NCI-H2081 treated with DMSO at 0.1 percent for 48 hours (cell line): ENCODE measurements at regions not wholly inside any gene's neighbourhood (a gene's known extent, or its start where the extent isn't known, plus 50 kb on each side); places are given as distances from the start of the nearest gene placed in this dataset.

Source experiments
- DNase-seq: peaks from one replicate; lab custom pipeline; 2025; lab: John Stamatoyannopoulos, UW

DNA sequence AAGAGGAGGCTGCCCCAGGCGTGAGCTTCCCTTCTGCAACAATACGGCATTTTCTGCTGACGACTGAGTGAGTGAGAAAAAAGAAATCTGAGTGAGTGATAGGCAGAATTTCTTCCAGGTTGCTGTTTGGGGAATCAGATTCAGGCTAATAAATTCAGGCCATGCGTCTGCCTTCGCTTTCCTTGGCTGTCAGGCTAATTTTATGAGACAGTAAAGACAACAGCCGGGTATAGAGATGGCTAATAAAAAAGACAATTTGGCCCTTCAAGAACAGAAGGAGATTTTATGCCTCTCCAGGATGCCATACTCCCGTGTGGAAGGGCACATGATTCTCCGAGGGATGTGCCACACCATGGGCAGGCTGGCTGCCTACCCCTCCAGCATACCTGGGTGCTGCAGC is 145.9 kb upstream of the UBL3 start:
- no peak for DNase-seq

DNA sequence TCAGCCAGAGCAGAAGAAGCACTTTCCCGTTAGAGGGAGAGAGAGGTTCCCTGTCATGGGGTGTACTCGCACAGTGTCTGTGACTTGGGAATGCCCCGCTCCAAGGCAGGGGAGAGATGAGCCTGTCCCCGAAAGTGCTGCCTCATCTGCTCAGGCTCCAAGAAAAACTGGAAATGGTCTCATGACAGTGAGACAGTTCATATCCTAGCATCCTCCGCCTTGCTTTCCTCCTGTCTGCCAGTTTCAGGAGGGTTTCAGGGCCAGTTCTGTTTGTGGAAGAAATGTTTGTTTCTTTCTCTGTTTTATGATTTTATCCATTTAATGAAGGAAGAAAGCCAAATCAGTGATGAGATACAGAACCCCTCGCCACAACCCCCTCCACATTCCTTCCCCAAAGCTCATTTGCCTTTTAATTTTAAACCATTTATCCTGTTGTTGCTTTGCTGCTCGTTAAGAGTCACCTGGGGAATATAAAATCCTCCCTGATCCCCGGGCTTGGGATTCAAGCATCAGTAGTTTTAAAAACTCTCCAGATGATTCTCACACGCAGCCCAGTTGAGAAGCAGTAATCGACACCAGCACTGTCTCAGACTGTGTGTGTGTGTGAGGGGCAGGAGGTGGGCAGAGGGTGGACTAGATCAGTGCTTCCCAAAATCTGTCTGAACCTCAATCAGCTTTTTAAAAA is 144.6 kb upstream of the UBL3 start:
- DNase-seq: no peak

DNA sequence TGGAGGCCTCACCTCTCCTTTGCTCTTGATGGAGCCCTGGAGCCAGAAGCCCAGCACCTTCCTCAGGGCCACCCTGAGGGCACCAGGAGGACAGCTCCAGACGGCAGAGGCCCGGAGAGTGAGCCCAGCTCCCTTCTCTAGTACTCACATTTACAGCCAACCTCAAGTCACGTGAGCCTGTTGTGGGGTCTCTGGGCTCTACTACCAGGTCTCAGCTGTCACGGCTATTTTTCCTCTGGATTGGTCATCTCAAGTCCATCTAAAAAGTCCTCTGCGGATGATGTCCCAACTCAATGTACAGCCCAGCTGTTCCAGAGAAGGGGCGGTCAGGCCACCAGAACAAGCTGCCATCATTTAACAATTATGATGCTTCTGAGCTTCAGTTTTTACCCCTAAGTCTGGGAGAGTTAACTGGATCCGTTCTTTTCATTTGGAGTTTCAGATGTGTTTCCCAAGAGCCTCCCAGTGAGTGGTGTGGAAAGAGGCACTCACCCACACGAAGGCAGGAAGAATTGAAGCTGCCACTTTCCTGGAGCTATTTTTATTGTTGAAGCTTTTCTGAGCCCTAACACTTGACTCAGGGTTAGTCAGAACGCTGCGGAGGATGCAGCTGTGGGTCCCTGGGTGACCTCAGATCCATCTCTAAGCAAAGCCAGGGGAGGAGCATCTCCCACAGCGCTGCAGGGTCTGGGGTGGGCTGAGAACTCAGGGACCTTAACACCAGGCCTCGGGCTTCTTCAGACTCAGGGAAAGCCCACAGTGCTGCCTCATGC is 143.5 kb upstream of the UBL3 start:
- no peak for DNase-seq

DNA sequence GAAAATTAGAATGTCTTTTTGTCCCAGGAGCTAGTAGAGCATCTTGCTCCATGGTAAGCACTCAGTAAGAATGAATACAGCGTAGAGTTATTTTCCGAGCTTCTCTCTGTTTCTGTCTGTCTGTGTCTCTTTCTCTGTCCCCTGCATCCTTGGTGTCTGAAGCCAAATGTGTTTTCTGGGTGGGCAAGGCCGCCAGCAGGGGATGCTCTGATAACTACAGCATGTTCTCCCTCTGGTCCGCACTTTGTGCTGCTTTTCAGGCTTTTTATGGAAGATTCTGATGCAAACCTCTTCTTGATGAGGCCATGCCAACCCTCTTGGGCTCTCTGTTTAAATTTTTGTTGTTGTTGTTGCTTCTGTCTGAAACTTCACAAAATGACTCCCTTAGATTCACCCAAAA is 142.8 kb upstream of the UBL3 start:
- no peak for DNase-seq

DNA sequence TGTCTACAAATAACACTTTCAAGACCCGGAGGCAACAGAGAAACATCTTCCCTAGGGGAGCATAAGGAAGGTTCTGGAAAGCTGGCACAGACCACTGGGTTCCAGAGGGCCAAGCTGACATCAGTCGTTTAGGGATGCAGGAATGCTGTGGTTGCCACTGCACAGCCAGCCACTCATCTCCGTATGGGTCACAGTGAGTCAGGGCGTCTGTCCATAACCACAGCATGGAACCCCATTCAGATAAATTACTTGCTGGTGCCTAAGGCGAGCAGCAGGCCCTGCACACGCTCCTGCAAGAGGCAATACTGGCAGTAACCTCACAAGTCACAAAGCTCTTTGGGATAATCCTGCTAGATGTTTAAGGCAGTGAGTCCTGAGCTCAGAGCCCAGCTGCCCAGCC is 140.9 kb upstream of the UBL3 start:
- DNase-seq: no peak

DNA sequence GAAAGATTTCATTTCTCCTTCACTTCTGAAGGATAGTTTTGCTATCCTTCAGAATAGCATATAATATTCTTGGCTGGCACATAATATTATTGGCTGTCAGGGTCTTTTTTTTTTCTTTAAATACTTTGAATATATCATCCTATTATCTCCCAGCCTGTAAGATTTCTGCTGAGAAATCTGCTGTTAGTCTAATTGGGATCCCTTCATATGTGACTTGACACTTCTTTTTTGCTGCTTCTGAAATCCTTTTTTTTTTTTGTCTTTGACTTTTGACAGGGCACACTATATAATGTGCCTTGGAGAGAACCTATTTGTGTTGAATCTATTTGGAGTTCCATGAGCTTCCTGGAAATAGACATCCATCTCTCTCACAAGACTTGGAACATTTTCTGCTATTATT is 136.9 kb upstream of the UBL3 start:
- no peak for DNase-seq

DNA sequence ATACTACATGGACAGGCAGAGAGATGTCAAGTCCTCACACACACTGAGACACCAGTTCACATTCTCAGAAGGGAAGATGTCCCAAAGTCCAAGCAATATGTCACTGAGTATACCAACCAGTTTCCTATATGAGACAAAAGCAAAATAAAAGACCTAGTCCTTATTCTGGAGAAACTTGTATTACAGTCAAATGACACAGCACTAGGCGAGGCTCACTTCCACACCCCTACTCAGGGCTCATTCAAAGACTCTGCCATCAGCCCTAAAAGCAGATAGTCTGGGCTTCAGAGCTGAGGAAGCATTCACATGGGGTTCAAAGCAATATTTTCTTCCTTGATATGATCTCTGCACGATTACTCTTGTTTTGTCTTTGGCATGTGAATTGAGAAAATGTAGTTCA is 129.9 kb upstream of the UBL3 start:
- DNase-seq: no peak

DNA sequence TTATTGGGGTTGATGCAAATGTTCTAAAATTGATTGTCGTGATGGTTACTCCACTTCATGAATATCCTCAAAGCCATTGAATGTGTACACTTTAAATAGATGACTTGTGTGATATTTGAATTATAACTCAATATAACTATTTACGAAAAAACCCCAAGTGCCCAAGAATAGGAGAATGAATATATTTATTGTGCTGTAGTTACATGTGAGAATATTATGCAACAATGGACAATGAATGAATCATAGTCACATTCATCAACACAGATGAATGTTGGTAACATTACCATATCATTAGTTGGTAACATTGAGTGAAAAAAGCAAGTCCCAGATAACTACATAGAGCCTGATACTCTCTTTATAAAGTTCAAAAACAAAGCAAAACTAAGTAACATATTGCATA is 127.8 kb upstream of the UBL3 start:
- no peak for DNase-seq

DNA sequence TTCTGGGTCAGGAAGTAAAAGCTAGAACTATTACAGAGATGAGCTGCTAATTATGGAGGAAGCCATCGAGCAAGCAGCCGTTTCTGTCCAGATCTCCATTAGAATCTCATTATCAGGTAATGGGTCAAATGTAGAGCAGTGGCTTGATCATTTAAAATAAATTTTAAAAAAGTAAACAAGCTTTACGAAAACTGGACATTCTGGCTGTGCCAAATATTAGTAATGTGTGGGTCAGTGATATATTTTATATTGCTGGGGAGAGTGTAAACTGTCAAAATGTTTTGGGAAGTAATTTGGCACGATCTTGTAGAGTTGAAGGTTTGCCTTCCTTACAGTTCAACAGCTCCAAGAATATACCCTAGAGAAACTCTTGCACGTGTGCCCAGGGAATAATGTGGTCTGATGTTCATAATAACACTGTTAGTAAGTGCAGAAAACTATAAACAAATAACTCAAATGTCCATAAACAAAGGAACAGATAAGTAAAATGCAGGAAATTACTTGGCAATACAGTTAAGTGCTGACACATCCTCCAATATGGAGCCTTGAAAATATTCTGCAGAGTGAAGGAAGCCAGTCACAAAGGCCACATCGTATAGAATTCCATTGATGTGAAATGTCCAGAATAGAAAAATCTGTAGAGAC is 127.2 kb upstream of the UBL3 start:
- no peak for DNase-seq

DNA sequence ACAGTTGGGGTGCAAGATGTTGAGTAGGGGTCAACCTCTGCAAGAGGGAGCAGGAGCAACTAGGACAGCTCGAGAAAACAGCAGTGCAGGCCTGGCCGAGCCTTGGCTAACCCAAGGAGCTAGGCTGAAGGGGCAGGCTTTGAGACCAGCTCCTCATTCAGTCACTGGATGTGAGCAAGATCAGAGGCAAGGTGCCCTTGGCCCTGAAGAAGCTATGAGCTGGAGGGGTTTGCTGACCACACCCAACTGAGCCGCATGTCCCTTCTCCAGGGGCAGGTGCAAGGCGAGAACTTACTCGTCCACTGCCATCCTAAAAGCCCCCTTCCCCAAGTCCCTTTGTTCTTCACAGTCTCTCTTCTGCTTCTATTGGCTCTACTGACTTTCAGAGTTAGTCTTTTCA is 126.1 kb upstream of the UBL3 start:
- DNase-seq: no peak

DNA sequence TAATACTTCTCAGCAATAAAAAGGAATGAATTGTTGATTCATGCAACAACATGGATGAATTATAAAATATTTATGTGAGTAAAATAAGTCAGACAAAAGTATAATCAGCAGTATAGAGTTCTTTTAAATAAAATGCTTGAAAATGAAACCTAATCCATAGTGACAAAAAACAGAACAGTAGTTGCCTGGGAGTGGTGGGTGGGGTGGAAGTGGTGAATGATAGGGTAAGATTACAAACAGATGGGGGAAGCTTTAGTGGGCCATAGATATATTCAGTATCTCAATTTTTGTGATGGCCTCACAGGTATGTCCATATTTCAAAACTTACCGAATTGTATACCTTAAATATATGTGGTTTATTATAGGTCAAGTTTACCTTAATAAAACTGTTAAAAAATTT is 124.9 kb upstream of the UBL3 start:
- no peak for DNase-seq

DNA sequence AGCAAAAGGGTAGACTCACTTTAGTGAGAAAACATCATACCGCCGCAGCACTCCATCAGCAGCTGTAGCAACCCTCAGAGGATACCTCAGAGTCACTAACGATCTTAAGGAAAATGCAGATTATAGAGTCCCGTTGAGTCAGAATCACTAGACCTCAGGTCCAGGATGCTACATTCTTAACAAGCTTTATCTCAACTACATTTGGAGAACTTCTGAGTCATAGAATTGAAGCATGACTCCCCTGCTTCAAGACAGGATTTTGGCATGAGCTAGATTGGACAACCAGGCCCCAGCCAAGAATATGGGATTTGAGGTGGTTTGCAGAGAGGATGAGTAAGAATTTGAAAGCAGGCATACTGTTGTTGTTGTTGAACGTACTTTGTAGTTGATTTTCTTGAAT is 118.9 kb upstream of the UBL3 start:
- DNase-seq: no peak

DNA sequence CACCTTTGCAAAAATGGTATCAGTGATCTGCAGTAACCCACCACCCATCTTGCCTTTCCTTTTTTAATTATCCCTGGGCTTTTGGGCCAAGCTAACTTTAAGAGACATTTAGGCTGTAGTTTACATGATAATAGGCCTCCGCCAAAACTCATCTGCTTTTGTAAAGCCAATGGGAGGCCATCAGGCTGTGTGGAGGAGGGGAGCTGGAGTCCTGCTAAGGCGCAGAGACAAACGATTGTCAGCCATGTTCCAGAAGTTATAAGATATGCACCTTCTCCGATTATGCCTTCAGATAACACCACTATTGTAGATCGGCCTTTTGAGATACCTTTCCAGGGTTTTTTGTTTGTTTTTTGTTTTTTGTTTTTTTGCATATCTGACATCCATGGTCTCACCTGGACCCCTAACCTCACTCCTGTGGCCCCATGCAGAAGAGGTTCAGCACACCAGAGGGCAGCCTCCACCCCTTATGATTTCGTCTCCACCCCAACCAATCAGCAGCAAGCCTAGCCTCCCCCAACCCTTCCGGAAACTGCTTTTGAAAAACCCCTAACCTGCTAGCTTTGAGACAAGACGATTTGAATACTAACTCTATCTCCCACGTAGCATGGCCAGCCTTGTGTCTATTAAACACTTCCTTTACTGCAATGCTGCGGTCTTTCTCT is 113.9 kb upstream of the UBL3 start:
- DNase-seq: no peak

DNA sequence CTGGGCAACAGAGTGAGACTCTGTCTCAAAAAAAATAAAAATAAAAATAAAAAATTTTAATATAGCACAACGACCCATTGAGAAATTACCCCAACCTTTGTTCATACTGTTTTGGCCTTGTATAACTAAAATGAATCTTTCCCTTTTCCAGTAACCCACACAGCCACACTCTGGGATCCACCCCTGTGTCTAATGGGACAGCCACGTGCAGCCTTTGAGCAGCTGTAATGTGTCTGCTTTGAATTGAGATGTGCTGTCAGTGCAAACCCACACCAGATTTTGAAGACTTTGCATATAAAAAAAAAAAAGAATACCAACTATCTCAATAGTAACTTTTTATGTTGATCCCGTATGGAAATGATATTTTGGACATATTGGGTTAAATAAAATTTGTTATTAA is 112.7 kb upstream of the UBL3 start:
- no peak for DNase-seq

DNA sequence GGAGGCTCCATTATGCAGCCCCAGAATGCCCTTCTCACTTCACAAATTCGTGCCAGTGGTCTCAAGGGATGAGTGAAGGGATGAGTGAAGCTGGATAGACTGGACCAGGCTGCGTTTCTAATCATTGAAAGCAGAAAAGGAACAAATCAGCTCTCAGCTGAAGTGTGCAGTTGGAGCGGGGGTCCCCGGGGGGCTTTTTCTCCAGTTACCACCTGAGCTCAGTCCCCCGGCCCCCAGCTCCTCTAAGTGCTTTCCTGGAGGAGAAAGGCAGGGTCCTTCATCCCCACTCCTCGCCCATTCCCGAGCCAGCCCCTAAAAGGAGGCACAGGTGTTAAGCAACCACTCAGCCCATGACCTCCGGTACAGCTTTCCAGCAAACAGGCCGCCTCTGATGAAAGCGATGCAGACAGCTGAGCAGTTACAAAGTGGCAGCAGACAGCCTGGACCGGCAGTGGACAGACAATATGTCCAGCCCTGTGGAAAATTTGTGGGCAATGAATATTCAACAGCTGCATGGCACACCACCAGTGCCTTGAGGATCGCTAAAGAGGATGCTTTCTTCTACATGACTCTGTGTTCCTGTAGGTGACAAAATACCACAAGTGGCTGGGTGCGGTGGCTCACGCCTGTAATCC is 110.7 kb upstream of the UBL3 start:
- no peak for DNase-seq

DNA sequence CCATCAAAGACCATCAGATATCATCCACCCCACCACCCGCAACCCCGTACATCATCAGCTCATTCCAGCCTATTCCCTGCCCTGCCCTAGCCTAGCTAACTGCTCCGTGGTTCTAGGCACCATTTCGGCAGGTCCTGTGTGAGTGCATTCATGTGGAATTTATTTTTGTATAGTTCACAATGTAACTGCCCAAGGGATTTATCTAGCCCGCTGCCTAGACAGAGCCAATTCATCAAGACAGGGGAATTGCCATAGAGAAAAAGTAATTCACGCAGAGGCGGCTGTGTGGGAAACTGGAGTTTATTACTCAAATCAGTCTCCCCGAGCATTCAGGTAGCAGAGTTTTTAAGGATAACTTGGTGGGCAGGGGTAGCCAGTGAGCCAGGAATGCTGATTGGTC is 109.2 kb upstream of the UBL3 start:
- no peak for DNase-seq

DNA sequence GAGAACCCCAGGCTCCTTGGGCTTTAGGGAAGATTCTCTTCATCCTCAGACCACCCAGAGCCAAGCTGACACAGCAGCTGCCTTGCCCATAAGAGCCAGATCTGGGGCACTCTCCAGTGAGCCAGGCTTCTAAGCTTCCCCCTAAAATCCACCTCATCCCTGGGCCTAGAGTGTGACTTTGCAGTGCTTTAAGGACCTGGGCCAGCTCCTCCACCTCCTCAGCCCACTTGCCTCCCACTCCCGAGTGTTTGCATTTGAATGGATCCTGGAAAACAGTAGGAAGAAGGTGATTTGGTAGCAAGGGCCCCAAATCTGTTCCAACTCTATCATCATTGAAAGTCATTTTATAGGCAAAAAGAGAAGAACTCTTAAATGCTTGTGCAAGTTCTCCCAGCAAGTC is 108.7 kb upstream of the UBL3 start:
- no peak for DNase-seq

DNA sequence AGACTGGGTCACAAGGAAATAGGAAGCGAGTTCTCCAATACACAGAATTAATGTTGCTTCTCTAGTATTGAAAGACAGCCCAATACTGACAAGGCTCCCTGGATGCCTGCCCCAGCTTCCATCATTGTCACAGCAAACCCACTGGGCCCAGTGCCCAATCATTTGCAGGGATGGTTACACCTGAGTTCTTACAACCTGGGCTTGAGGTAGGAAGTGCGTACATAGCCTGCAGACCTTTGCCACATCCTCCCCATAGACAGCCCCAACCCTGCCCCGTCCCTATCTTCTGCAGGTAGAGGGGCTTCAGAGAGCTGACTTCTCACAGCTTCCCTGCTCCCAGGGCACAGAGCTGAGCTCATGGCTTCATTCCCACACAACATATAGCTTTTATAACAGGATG is 108.1 kb upstream of the UBL3 start:
- DNase-seq: no peak

DNA sequence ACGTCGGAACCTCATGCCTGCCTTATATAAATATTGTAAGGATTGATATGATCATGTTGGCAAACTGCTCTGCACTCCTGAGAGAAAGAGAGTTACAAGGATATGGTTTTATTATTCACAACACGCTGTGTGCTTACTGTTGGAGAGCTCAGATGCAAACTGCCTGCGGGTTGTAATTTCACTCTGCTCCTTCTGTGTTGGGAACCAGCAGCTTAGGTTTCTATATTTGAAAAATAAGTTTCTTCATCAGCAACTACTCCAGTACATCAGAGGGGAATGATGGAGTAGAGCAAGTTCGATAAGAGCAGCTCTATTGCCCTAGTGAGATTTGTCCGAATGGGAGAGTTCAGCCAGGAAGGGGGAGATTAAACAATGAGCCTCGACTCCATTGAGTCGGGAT is 106.9 kb upstream of the UBL3 start:
- DNase-seq: no peak

DNA sequence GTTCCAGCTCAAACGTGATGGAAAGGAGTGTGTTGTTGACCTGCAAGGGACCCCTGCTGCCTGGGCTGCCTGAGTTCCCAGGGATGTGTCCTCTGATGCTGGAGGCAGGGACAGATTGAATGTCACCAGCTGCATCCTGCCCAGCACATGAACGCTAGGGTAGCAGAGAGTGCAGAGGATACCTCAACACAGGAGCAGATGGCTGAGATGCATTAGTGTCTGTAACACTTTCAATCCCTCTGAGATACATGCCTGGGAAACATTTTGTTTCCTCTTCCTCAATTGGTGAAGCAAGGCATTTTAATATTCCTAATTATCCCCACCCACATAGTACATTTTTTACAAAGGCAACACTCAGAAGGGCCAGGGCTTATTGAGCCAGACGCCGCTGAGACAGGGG is 106.4 kb upstream of the UBL3 start:
- no peak for DNase-seq

DNA sequence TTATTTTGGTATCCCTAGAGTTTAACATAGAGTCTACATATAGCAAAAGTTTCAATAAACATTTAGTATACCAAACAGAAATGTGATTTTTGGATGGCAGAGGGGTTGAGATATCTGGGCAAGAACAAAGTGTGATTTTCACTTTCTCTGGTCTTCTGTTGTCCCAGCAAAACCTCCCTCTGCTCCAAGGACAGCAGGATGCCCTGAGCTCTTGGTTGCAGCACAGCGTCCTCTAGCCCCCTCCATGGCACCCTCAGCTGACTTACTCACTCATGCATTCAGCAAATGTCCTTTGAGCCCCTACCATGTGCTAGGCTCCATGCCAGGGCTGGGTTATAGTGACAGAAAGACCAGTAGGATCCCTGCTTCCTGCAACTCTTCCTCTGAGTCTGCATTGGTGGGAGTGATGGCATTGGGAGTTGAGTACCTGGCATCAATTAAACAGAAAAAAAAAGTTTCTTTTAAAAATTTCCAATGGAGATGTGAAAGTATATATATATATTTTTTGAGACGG is 104.8 kb upstream of the UBL3 start:
- no peak for DNase-seq
